Neural progenitor cell (in vitro differentiated cells): ENCODE measurements at regions not wholly inside any gene's neighbourhood (a gene's known extent, or its start where the extent isn't known, plus 50 kb on each side); places are given as distances from the start of the nearest gene placed in this dataset.
A peak's percentile ranks its signal among the peaks of the same experiment; 100 is the strongest.

ENCODE experiments used
- DNase-seq: peaks from one replicate; pipeline ENCODE4 v3.0.0-alpha.2; 2016; ENCODE audit warnings: low spot score
- H2AFZ ChIP-seq: fragments of 200-600 bp; sonication (generic); replicated peaks from 2 replicates; pipeline ENCODE4 v1.6.1; 2016; ENCODE audit warnings: antibody characterized with exemption
- H3F3A ChIP-seq: fragments of 200-600 bp; sonication (generic); 2 replicates; pipeline ENCODE4 v1.6.1; 2016; ENCODE audit warnings: antibody characterized with exemption, low read depth
- H3K27ac ChIP-seq: fragments of 200-600 bp; sonication (generic); 2 replicates; pipeline ENCODE4 v1.5.1; 2016; ENCODE audit warnings: mild to moderate bottlenecking
- H3K27me3 ChIP-seq: fragments of 200-600 bp; sonication (generic); 2 replicates; pipeline ENCODE4 v1.6.1; 2016; ENCODE audit warnings: mild to moderate bottlenecking, moderate library complexity
- H3K36me3 ChIP-seq: fragments of 200-600 bp; sonication (generic); 2 replicates; pipeline ENCODE4 v1.5.1; 2016
- H3K4me1 ChIP-seq: fragments of 200-600 bp; sonication (generic); 2 replicates; pipeline ENCODE4 v1.6.1; 2016; ENCODE audit warnings: mixed run types
- H3K4me2 ChIP-seq: fragments of 200-600 bp; sonication (generic); 2 replicates; pipeline ENCODE4 v1.6.1; 2016
- H3K4me3 ChIP-seq: fragments of 200-600 bp; sonication (generic); 2 replicates; pipeline ENCODE4 v1.5.1; 2016
- H3K79me2 ChIP-seq: fragments of 200-600 bp; sonication (generic); 2 replicates; pipeline ENCODE4 v1.6.1; 2016; ENCODE audit warnings: low read depth
- H3K9ac ChIP-seq: fragments of 200-600 bp; sonication (generic); 2 replicates; pipeline ENCODE4 v1.6.1; 2016
- H3K9me3 ChIP-seq: fragments of 200-600 bp; sonication (generic); 2 replicates; pipeline ENCODE4 v1.5.1; 2016; ENCODE audit warnings: low read depth
- H4K20me1 ChIP-seq: fragments of 200-600 bp; sonication (generic); 2 replicates; pipeline ENCODE4 v1.6.1; 2016; ENCODE audit warnings: low read depth
- H3K27ac Mint-ChIP-seq: 3 replicates; pipeline ENCODE4 v1.8.0; 2021; ENCODE audit warnings: mixed read lengths
- H3K27me3 Mint-ChIP-seq: 2 replicates; pipeline ENCODE4 v1.8.0; 2022; ENCODE audit warnings: low read depth, mild to moderate bottlenecking, inconsistent platforms, moderate library complexity, mixed read lengths; ENCODE audit not compliant: insufficient read depth
- H3K36me3 Mint-ChIP-seq: 3 replicates; pipeline ENCODE4 v1.8.0; 2021; ENCODE audit warnings: mixed read lengths
- H3K4me1 Mint-ChIP-seq: 3 replicates; pipeline ENCODE4 v1.8.0; 2021; ENCODE audit warnings: mixed read lengths
- H3K4me3 Mint-ChIP-seq: 3 replicates; pipeline ENCODE4 v1.8.0; 2021; ENCODE audit warnings: mild to moderate bottlenecking, moderate library complexity, mixed read lengths
- H3K9me3 Mint-ChIP-seq: 3 replicates; pipeline ENCODE4 v1.8.0; 2020; ENCODE audit warnings: mixed read lengths
- CTCF ChIP-seq: fragments of 200-600 bp; sonication (generic); IDR thresholded peaks from 2 replicates; pipeline ENCODE4 v1.5.1; 2017; ENCODE audit warnings: antibody characterized with exemption, mild to moderate bottlenecking
- EZH2 ChIP-seq: fragments of 200-600 bp; sonication (generic); IDR thresholded peaks from 2 replicates; pipeline ENCODE4 v1.6.1; 2017; ENCODE audit warnings: antibody characterized with exemption, mild to moderate bottlenecking, moderate library complexity
- EZH2phosphoT487 ChIP-seq: fragments of 200-600 bp; sonication (generic); IDR thresholded peaks from 2 replicates; pipeline ENCODE4 v1.6.1; 2017; ENCODE audit warnings: antibody characterized with exemption

- Histone ChIP-seq H2AFZ (no peak overlapping the region), H3K4me1 (peaks cover 44% of the 10 kb centered on the region), H3K9ac (no peak overlapping the region), H3F3A (peaks cover 17% of the 10 kb centered on the region), H3K79me2 (no peaks in the 10 kb centered on the region), H3K4me2 (no peak overlapping the region), H4K20me1 (no peaks in the 10 kb centered on the region), H3K4me3 (no peak overlapping the region), H3K36me3 (no peaks in the 10 kb centered on the region), H3K9me3 (no peaks in the 10 kb centered on the region), H3K27me3 (no peaks in the 10 kb centered on the region), H3K27ac (no peak overlapping the region)
- DNase-seq: peak; percentile 44
- Mint-ChIP-seq H3K9me3 (peaks cover 2% of the 10 kb centered on the region), H3K27ac (no peak overlapping the region), H3K4me3 (no peak overlapping the region), H3K36me3 (no peaks in the 10 kb centered on the region), H3K4me1 (peaks cover 35% of the 10 kb centered on the region), H3K27me3 (peaks cover 5% of the 10 kb centered on the region)
- TF ChIP-seq EZH2 (no peak), CTCF (peak; percentile 15)
These were observed 73.3 kb upstream of the PAXBP1 start for GRCh38 chr21:32844653-32845436.

- Mint-ChIP-seq H3K4me3 (no peak overlapping the region), H3K27me3 (peaks cover 4% of the 10 kb centered on the region), H3K4me1 (peaks cover 11% of the 10 kb centered on the region), H3K27ac (no peak overlapping the region), H3K36me3 (no peaks in the 10 kb centered on the region), H3K9me3 (peaks cover 14% of the 10 kb centered on the region)
- TF ChIP-seq EZH2phosphoT487 (no peak), EZH2 (no peak), CTCF (no peak)
- no peak overlapping the region for H3K27ac ChIP-seq
- no peaks in the 10 kb centered on the region for H4K20me1 ChIP-seq
- no peaks in the 10 kb centered on the region for H3K27me3 ChIP-seq
- no peak overlapping the region for H3K9ac ChIP-seq
- H2AFZ ChIP-seq: no peak overlapping the region
- no peaks in the 10 kb centered on the region for H3K36me3 ChIP-seq
- H3K4me1 ChIP-seq: no peaks in the 10 kb centered on the region
- no peak overlapping the region for H3K4me2 ChIP-seq
- H3K79me2 ChIP-seq: no peaks in the 10 kb centered on the region
- peaks cover 30% of the 10 kb centered on the region for H3K9me3 ChIP-seq
- no peaks in the 10 kb centered on the region for H3F3A ChIP-seq
- H3K4me3 ChIP-seq: no peak overlapping the region
- no peak for DNase-seq
These were observed 87.1 kb upstream of the PAXBP1 start for GRCh38 chr21:32858628-32859027.

- no peak overlapping the region for H3K4me3 Mint-ChIP-seq
- Histone ChIP-seq H2AFZ (no peak overlapping the region), H3K9ac (no peak overlapping the region), H4K20me1 (no peaks in the 10 kb centered on the region), H3K27ac (no peak overlapping the region), H3K36me3 (no peaks in the 10 kb centered on the region), H3F3A (no peaks in the 10 kb centered on the region), H3K27me3 (no peaks in the 10 kb centered on the region), H3K4me2 (no peak overlapping the region), H3K4me1 (no peaks in the 10 kb centered on the region), H3K4me3 (no peak overlapping the region), H3K79me2 (no peaks in the 10 kb centered on the region), H3K9me3 (peaks cover 20% of the 10 kb centered on the region)
- peaks cover 13% of the 10 kb centered on the region for H3K9me3 Mint-ChIP-seq
- H3K27ac Mint-ChIP-seq: no peak overlapping the region
- peaks cover 11% of the 10 kb centered on the region for H3K4me1 Mint-ChIP-seq
- no peak for DNase-seq
- peaks cover 4% of the 10 kb centered on the region for H3K27me3 Mint-ChIP-seq
- H3K36me3 Mint-ChIP-seq: no peaks in the 10 kb centered on the region
- TF ChIP-seq EZH2 (no peak), CTCF (no peak), EZH2phosphoT487 (no peak)
These were observed 88.8 kb upstream of the PAXBP1 start for GRCh38 chr21:32860399-32860798.
